Mammary epithelial cell (primary cell): ENCODE measurements at regions not wholly inside any gene's neighbourhood (a gene's known extent, or its start where the extent isn't known, plus 50 kb on each side); places are given as distances from the start of the nearest gene placed in this dataset.

Source experiments
- CTCF ChIP-seq, 2 donors: IDR thresholded peaks in 1 of 2; conservative IDR thresholded peaks in 1 of 2; 2 replicates each; pipeline ENCODE4 v1.5.1; 2011 to 2012; ENCODE audit warnings: inconsistent platforms in 2 of 2, low read length in 2 of 2, mild to moderate bottlenecking in 2 of 2, control low read depth in 1 of 2, low read depth in 1 of 2; ENCODE audit not compliant: insufficient read depth in 1 of 2; ENCODE audit errors: extremely low read depth in 1 of 2
- EZH2 ChIP-seq: IDR thresholded peaks from 2 replicates; pipeline ENCODE4 v1.6.1; 2012; ENCODE audit warnings: low read length, inconsistent platforms, borderline replicate concordance

DNA sequence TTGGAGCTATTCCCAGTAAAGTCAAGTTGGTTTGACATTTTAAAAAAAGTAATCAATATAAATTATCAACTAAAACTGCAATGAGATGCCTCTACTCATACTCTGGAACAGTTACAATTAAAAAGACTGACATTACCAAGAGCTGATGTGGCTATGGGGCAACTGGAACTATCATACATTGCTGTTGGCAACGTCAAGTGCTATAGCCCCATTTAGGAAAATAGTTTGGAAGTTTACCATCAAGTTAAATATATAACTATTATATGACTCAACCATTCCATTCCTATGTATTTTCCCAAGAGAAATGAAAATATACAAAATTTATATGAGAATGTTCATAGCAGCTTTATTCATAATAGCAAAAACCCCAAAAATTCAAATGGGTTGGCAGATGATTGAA, 111.4 kb upstream of the HDGFL1 start:
- TF ChIP-seq CTCF (conservative IDR thresholded peaks at IDR 0.05 in 1 of 2, IDR thresholded peaks at IDR 0.05 in 1 of 2; ENCODE audit: extremely low read depth in 1 of 2, insufficient read depth in 1 of 2, low read depth in 1 of 2, low read length in 2 of 2) = no peak
- no peak for TF ChIP-seq EZH2
